ENCODE measurements at regions not wholly inside any gene's neighbourhood (a gene's known extent, or its start where the extent isn't known, plus 50 kb on each side); places are given as distances from the start of the nearest gene placed in this dataset.
"Not testable (repeated sequence)": the region's sequence is repeated elsewhere in the genome, so short reads cannot be mapped to it uniquely, and the experiment has no call there.

- H3K9me3 ChIP-seq; DNase-seq (ENCODE audit: low read depth in 1 of 2, low spot score in 1 of 2); ATAC-seq; POLR2A ChIA-PET; H3K27ac ChIP-seq; H3K4me3 ChIP-seq; FAIRE-seq; H3K4me1 ChIP-seq; CTCF ChIA-PET; H3K4me2 ChIP-seq: not testable (repeated sequence)
- 26% methylated on average over 17 of the region's 17 CpGs for WGBS (ENCODE audit: missing lambda C conversion rate)
Measured at GRCh38 chr22:11561744-11562143, 3966.2 kb upstream of the OR11H1 start.

GRCh38 chr22:11568837-11569563 is 3959.0 kb upstream of the OR11H1 start:
- H3K4me2 ChIP-seq; POLR2A ChIA-PET; H3K9me3 ChIP-seq; DNase-seq (ENCODE audit: low read depth in 1 of 2, low spot score in 1 of 2); H3K4me1 ChIP-seq; ATAC-seq; CTCF ChIA-PET; FAIRE-seq; H3K4me3 ChIP-seq; H3K27ac ChIP-seq: not testable (repeated sequence)
- WGBS (ENCODE audit: missing lambda C conversion rate), result 13% methylated on average over 11 of the region's 11 CpGs

GRCh38 chr22:11569564-11569940 is 3958.4 kb upstream of the OR11H1 start:
- 10% methylated on average over 5 of the region's 5 CpGs for WGBS (ENCODE audit: missing lambda C conversion rate)
- H3K4me3 ChIP-seq; H3K9me3 ChIP-seq; DNase-seq (ENCODE audit: low read depth in 1 of 2, low spot score in 1 of 2); H3K27ac ChIP-seq; CTCF ChIA-PET; H3K4me1 ChIP-seq; H3K4me2 ChIP-seq; POLR2A ChIA-PET; FAIRE-seq; ATAC-seq: not testable (repeated sequence)

- H3K4me2 ChIP-seq; FAIRE-seq; CTCF ChIA-PET; DNase-seq (ENCODE audit: low read depth in 1 of 2, low spot score in 1 of 2); H3K27ac ChIP-seq; H3K4me1 ChIP-seq; POLR2A ChIA-PET; H3K9me3 ChIP-seq; ATAC-seq; H3K4me3 ChIP-seq: not testable (repeated sequence)
- 3% methylated on average over 6 of the region's 6 CpGs for WGBS (ENCODE audit: missing lambda C conversion rate)
Measured at GRCh38 chr22:11573154-11573553, 3954.8 kb upstream of the OR11H1 start.

- ATAC-seq; H3K4me1 ChIP-seq; POLR2A ChIA-PET; H3K4me3 ChIP-seq; H3K4me2 ChIP-seq; CTCF ChIA-PET; H3K9me3 ChIP-seq; DNase-seq (ENCODE audit: low read depth in 1 of 2, low spot score in 1 of 2); H3K27ac ChIP-seq; FAIRE-seq: not testable (repeated sequence)
- 10% methylated on average over 13 of the region's 14 CpGs for WGBS (ENCODE audit: missing lambda C conversion rate)
Measured at GRCh38 chr22:11574231-11574630, 3953.8 kb upstream of the OR11H1 start.

- POLR2A ChIA-PET, H3K9me3 ChIP-seq, ATAC-seq: not testable (repeated sequence)
Measured at GRCh38 chr22:11574659-11575058, 3953.3 kb upstream of the OR11H1 start.

GRCh38 chr22:11576740-11577139 is 3951.3 kb upstream of the OR11H1 start:
- FAIRE-seq; H3K4me1 ChIP-seq; H3K4me3 ChIP-seq; POLR2A ChIA-PET; CTCF ChIA-PET; DNase-seq (ENCODE audit: low read depth in 1 of 2, low spot score in 1 of 2); H3K9me3 ChIP-seq; H3K27ac ChIP-seq; ATAC-seq; H3K4me2 ChIP-seq: not testable (repeated sequence)
- 34% methylated on average over 9 of the region's 9 CpGs for WGBS (ENCODE audit: missing lambda C conversion rate)

More at GRCh38 chr22:11574659-11575058, 3953.3 kb upstream of the OR11H1 start:
- H3K4me2 ChIP-seq; H3K4me1 ChIP-seq; H3K27ac ChIP-seq; CTCF ChIA-PET; DNase-seq (ENCODE audit: low read depth in 1 of 2, low spot score in 1 of 2); FAIRE-seq; H3K4me3 ChIP-seq: not testable (repeated sequence)
- under 1% methylated on average over 4 of the region's 4 CpGs for WGBS (ENCODE audit: missing lambda C conversion rate)

- under 1% methylated on average over 8 of the region's 8 CpGs for WGBS (ENCODE audit: missing lambda C conversion rate)
- H3K9me3 ChIP-seq, result not testable (repeated sequence)
Measured at GRCh38 chr22:11578115-11578514, 3949.9 kb upstream of the OR11H1 start.

GRCh38 chr22:11578551-11578950 is 3949.4 kb upstream of the OR11H1 start:
- CTCF ChIA-PET; POLR2A ChIA-PET; H3K4me1 ChIP-seq; H3K4me3 ChIP-seq; FAIRE-seq; ATAC-seq; H3K27ac ChIP-seq; H3K9me3 ChIP-seq; DNase-seq (ENCODE audit: low read depth in 1 of 2, low spot score in 1 of 2); H3K4me2 ChIP-seq: not testable (repeated sequence)
- 9% methylated on average over 3 of the region's 3 CpGs for WGBS (ENCODE audit: missing lambda C conversion rate)

More at GRCh38 chr22:11578115-11578514, 3949.9 kb upstream of the OR11H1 start:
- H3K4me1 ChIP-seq; CTCF ChIA-PET; DNase-seq (ENCODE audit: low read depth in 1 of 2, low spot score in 1 of 2); ATAC-seq; POLR2A ChIA-PET; H3K4me2 ChIP-seq; H3K27ac ChIP-seq; FAIRE-seq; H3K4me3 ChIP-seq: not testable (repeated sequence)

- H3K4me2 ChIP-seq; H3K9me3 ChIP-seq; FAIRE-seq; ATAC-seq; CTCF ChIA-PET; DNase-seq (ENCODE audit: low read depth in 1 of 2, low spot score in 1 of 2); H3K4me3 ChIP-seq; POLR2A ChIA-PET; H3K4me1 ChIP-seq; H3K27ac ChIP-seq: not testable (repeated sequence)
- 1% methylated on average over 4 of the region's 4 CpGs for WGBS (ENCODE audit: missing lambda C conversion rate)
Measured at GRCh38 chr22:11582048-11582447, 3945.9 kb upstream of the OR11H1 start.

GRCh38 chr22:11584231-11584630 is 3943.8 kb upstream of the OR11H1 start:
- H3K27ac ChIP-seq; POLR2A ChIA-PET; FAIRE-seq; H3K9me3 ChIP-seq; H3K4me1 ChIP-seq; DNase-seq (ENCODE audit: low read depth in 1 of 2, low spot score in 1 of 2); H3K4me3 ChIP-seq; H3K4me2 ChIP-seq; CTCF ChIA-PET; ATAC-seq: not testable (repeated sequence)
- WGBS (ENCODE audit: missing lambda C conversion rate), result 0% methylated on average over 4 of the region's 4 CpGs

GRCh38 chr22:11594552-11594951 is 3933.4 kb upstream of the OR11H1 start:
- H3K4me1 ChIP-seq; CTCF ChIA-PET; DNase-seq (ENCODE audit: low read depth in 1 of 2, low spot score in 1 of 2); POLR2A ChIA-PET; H3K4me3 ChIP-seq; H3K27ac ChIP-seq; FAIRE-seq; ATAC-seq; H3K9me3 ChIP-seq; H3K4me2 ChIP-seq: not testable (repeated sequence)
- WGBS (ENCODE audit: missing lambda C conversion rate), result 0% methylated on average over 4 of the region's 4 CpGs
